DMS79 (cell line): ENCODE measurements at regions not wholly inside any gene's neighbourhood (a gene's known extent, or its start where the extent isn't known, plus 50 kb on each side); places are given as distances from the start of the nearest gene placed in this dataset.
A peak's percentile ranks its signal among the peaks of the same experiment; 100 is the strongest.

Source experiments
- DNase-seq: peaks from one replicate; lab custom pipeline; 2025; lab: John Stamatoyannopoulos, UW

DNA sequence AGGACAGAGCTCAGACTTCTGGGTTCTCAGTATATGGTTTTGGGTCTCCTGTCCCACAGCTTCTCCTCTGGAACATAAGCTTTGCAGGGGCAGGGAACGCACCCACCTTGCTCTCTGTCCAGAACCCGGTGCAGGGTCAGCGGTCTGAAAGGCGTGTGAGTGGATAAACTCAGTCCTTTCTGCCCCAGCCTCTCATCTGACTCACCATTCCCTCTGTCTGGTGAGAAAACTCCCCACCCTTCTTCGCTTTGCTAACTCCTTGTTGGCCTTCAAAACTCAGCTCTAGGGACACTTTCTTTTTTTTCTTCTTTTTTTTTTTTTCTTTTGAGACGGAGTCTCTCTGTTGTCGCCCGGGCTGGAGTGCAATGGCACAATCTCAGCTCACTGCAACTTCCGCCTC, 68.9 kb upstream of the NUP50 start:
- DNase-seq: no peak

DNA sequence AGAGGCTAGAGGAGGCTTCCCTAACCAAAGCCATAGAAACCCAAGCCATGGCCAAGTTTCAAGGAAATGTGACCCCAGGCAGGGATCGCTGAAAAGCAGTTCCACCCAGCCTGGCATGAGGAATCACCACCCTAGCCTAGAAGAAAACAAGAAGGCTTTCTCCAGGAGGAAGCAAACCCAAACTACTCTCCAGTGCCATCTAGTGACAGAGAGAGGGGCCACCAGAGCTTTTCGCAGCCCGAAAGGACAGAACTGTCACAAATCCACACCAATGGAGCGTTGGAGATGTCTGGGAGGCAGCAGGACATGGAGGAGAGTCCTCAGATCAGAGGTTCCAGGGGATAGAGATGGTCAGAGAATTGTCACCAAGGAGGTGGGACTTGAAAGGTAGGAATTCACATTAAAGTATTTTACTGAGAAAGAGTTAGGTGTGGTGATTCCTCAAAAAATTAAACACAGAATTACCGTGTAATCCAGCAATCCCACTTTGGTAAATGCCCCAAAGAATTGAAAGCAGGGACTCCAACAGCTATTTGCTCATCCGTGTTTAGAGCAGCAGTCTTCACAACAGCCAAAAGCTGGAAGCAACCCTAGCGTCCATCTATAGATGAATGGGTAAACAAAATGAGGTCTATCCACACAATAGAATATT, 67.3 kb upstream of the NUP50 start:
- DNase-seq: no peak

DNA sequence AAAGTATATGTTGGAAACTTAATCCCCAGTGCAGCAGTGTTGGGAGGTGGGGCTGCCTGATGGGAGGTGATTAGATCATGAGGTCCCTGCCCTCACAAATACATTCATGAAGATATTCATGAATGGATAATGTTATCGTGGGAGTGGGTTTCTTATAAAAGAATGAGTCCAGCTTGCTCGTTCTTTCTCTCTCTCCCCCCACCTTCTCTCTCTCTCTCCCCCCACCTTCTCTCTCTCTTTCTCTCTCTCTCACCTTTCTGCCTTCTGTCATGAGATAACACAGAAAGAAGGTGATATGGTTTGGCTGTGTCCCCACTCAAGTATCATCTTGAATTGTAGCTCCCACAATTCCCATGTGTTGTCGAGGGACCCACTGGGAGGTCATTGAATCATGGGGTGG, 66.7 kb upstream of the NUP50 start:
- no peak for DNase-seq

DNA sequence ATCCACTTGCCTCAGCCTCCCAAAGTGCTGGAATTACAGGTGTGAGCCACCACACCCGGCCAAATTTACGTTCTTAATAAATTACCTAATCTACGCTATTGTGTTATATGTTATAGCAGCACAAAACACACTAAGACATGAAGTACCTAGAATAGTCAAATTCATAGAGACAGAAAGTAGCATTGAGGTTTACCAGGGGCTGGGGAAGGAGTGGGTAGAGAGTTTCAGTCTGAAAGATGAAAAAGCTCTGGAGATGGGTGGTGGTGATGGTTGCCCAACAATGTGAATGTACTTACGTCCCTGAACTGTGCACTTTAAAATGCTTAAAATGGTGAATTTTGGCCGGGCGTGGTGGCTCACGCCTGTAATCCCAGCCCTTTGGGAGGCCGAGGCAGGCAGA, 65.7 kb upstream of the NUP50 start:
- no peak for DNase-seq

DNA sequence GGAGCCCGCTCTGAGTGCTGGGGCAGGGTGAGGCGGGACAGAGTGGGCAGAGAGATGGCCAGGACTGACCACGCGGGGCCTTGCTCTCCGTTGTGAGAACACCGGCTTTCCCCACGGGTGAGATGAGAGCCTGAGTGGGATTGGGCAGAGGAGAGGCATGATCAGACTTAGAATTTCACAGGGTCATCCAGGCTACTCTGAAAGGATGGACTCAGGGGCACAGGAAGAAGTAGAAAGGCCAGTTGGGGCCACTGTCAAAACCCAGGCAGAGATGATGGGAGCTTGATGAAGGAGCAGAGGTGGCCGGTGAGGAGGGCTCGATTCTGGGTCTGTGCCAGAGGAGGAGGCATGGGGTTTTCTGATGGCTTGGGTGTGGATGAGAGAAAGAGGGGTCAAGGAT, 63.8 kb upstream of the NUP50 start:
- DNase-seq: no peak

DNA sequence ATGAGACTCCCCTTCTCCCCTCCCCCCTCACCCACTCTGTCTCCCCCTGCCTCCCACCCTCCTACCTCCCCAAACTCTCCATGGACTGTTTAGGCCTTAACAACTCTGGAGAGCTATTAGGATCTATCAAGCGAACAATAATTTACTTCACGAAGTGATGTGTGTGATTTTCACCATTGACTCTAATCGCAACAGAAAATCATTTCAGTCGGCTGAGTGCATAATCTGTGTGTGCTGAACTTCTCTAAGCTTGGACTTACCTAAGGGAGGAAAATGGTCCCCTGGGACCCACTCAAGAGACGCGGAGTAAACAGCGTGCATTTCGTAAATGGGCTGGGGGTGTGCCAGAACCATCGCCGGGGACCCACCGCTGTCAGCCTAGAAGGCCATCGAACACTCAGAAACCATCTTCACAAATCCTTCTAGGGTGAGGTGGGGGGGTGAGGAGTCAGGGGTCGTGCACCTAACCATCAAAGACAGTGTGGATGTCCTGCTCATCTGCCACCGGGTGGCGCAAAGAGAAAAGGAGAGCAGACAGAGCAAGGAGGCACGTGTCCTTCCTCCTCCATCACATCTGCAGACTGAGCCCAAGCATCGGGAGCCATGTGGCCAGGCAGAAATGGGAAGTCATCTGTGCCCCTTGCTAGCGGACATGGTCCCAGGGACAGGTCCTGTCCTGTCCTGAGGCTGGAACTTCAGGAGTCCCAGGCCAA, 62.1 kb upstream of the NUP50 start:
- DNase-seq: peak; percentile 60

DNA sequence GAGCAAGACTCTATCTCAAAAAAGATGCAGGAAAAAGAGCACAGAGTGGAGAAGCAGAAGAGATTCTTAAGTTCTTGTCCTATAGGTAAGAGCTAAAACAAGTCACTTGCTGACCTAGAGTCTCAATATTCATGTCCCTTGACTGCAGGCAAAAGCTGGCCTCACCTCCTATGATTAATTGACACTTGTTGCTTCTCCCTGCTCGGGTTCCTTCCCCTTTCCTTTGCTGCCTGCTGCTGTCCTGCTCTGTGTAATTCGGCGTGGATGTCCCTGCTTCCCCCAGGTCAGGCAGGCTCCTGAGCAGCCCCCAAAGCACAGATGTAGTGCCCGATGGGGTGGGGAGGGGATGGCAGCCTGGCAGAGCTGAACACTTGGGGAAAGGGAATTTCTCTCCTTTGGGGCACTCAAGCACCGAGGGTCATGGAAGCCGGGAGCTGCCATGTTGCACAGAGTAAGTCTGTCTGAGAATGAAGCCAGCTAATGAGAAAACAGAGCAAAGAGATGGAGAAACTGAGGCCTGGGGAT, 60.8 kb upstream of the NUP50 start:
- DNase-seq: no peak

DNA sequence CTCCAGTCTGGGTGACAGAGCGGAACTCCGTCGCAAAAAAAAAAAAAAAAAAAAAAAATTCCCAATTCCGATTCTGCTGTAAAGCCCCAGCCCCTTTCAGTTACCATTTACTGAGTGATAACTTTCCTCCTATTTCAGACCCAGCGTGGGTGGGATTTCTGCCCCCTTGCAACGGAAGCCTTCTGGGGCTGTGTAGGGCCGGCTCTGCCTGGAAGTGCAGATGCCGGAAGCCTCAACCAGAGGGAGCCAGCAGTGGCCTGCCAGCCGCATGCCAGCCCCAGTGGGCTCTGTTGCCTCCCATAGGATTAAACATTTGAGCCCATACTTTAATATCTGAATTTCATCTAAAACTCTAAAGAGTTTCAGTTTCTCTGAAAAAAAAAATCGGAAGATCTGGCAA, 60.0 kb upstream of the NUP50 start:
- DNase-seq: no peak

DNA sequence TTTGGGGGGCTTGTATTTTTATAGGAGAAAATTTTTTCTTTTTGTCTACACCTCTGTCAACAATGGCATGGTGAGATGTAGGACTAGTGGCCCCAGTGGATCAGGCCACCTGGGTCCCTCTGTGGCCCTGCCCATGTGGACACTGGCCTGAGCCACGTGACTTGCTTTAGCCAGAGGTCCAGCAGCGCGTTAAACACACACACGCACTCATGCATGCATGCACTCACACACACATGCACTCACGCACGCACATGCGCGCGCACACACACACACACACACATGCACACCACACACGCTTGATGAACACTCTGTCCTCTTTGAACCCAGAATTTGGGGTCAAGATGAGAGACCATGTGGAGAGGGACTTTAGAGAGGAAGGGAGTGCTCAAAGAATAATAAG, 59.4 kb upstream of the NUP50 start:
- DNase-seq: no peak

DNA sequence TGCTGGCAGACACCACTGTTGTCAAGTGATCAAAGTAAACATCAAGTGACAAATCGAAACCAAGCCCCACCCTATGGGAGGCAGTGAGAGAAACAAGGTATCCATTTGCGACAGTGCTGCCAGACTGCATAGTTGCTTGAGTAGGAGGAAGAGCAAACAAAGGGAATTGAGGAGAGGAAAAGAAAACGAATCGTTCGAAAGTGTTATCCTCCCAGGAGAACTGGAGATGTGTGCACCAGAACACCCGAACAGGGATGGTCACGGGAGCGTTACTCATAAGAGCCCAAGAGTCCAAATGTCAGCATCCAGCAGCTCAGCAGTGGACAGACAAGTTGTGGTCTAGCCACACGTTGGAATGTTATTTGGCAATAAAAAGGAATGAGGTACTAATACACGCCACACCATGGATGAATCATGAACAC, 58.4 kb upstream of the NUP50 start:
- DNase-seq: peak; percentile 21

DNA sequence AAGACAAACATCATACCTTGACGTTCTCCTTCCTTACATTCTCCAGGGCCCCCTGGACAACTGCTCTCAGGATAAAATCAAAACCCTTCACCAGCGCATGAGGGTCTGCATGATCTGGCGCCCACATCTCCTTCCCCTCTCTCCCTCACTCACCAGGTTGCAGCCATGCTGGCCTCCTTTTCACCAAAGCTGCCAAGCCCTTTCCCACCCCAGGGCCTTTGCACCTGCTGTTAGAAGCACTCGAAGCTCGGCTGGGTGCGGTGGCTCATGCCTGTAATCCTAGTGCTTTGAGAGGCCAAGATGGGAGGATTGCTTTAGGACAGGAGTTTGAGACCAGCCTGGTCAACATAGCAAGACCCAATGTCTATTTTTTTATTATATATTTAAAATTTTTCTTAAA, 56.1 kb upstream of the NUP50 start:
- DNase-seq: no peak

DNA sequence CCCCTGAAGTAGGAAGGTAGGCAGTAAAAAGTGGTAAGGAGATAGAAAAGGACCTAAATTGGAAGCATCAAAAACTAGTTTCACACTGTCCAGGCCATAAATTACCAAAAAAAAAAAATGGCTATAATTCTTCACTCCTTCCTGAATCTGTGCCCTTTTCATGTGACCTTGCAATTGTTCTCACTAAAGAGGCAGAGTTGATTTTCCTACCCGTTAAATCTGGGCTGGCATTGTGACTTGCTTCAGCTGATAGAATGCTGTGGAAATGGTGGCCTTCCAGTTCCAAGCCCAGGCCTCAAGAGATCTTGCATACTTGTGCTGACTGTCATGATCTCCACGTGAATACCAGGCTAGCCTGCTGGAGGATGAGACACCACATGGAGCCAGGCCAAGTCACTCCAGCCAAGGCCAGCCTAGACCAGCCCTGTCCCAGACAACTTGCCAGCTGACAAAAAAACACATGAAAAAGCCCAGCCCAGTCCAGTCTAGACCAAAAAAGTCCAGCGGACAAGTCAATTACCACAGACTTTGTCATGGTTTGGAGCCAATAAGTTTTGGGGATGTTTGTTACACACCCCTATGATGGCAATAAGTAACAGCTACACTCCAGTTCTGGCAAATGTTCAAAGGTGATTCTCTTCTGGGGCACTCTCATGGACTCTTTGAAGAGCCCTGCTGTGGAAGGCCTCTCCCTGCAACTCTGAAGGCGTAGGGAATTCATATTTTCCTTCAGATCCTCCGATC, 51.4 kb upstream of the NUP50 start:
- no peak for DNase-seq
